SU-DHL-6 (cell line): ENCODE measurements at regions not wholly inside any gene's neighbourhood (a gene's known extent, or its start where the extent isn't known, plus 50 kb on each side); places are given as distances from the start of the nearest gene placed in this dataset.
"Not testable (repeated sequence)": the region's sequence is repeated elsewhere in the genome, so short reads cannot be mapped to it uniquely, and the experiment has no call there.

ENCODE experiments used
- H2AFZ ChIP-seq: fragments of 200-600 bp; sonication (generic); 2 replicates; pipeline ENCODE4 v1.6.1; 2014; ENCODE audit warnings: low read depth, mild to moderate bottlenecking, moderate library complexity, mixed read lengths, antibody characterized with exemption, low read length; ENCODE audit not compliant: severe bottlenecking
- H3F3A ChIP-seq: fragments of 200-600 bp; shearing (Covaris generic); 2 replicates; pipeline ENCODE4 v1.6.0; 2016; ENCODE audit warnings: antibody characterized with exemption, mild to moderate bottlenecking; ENCODE audit not compliant: insufficient read depth
- H3K27ac ChIP-seq: fragments of 200-600 bp; sonication (generic); 2 replicates; pipeline ENCODE4 v1.5.1; 2016; ENCODE audit warnings: low read depth, mild to moderate bottlenecking, low read length, moderate library complexity, mixed read lengths
- H3K27me3 ChIP-seq: fragments of 200-600 bp; sonication (generic), shearing (Covaris generic); 2 replicates; pipeline ENCODE4 v1.6.0; 2014; ENCODE audit warnings: mild to moderate bottlenecking, low read length
- H3K36me3 ChIP-seq: fragments of 200-600 bp; sonication (generic); 2 replicates; pipeline ENCODE4 v1.6.1; 2014; ENCODE audit warnings: mild to moderate bottlenecking, low read length, mixed read lengths
- H3K4me2 ChIP-seq: fragments of 300-600, 200-600 bp; shearing (Covaris generic), sonication (generic); 2 replicates; pipeline ENCODE4 v1.6.0; 2014; ENCODE audit warnings: low read length, low read depth, mild to moderate bottlenecking; ENCODE audit not compliant: poor library complexity, severe bottlenecking
- H3K4me3 ChIP-seq: fragments of 200-600 bp; sonication (generic); 2 replicates; pipeline ENCODE4 v1.5.1; 2014; ENCODE audit warnings: antibody characterized with exemption, low read length, mild to moderate bottlenecking, mixed read lengths; ENCODE audit not compliant: insufficient read depth, poor library complexity, severe bottlenecking
- H3K79me2 ChIP-seq: fragments of 200-600 bp; sonication (generic); 2 replicates; pipeline ENCODE4 v1.6.1; 2014; ENCODE audit warnings: mild to moderate bottlenecking, low read length, moderate library complexity; ENCODE audit not compliant: insufficient read depth
- H3K9ac ChIP-seq: fragments of 200-600 bp; sonication (generic); 2 replicates; pipeline ENCODE4 v1.7.0; 2014; ENCODE audit warnings: mild to moderate bottlenecking, low read length
- H3K9me2 ChIP-seq: fragments of 200-600 bp; sonication (generic); replicated peaks from 2 replicates; pipeline ENCODE4 v1.6.1; 2014; ENCODE audit warnings: low read length; ENCODE audit not compliant: insufficient read depth
- H3K9me3 ChIP-seq: fragments of 200-600 bp; sonication (generic); 2 replicates; pipeline ENCODE4 v1.6.1; 2014; ENCODE audit warnings: low read length, mixed read lengths; ENCODE audit not compliant: insufficient read depth
- H4K20me1 ChIP-seq: fragments of 200-600 bp; sonication (generic); 2 replicates; pipeline ENCODE4 v1.6.1; 2014; ENCODE audit warnings: low read depth, mild to moderate bottlenecking, antibody characterized with exemption, low read length, moderate library complexity, mixed read lengths
- CTCF ChIP-seq: fragments of 200-600 bp; sonication (generic); IDR thresholded peaks from one replicate; pipeline ENCODE4 v1.5.1; 2017; ENCODE audit warnings: antibody characterized with exemption, mild to moderate bottlenecking, low read length, moderate library complexity; ENCODE audit not compliant: insufficient read depth, poor library complexity, severe bottlenecking
- EZH2phosphoT487 ChIP-seq: fragments of 200-600 bp; sonication (generic), shearing (Covaris generic); conservative IDR thresholded peaks from 2 replicates; pipeline ENCODE4 v1.6.1; 2018; ENCODE audit warnings: mild to moderate bottlenecking, antibody characterized with exemption, low read length, moderate library complexity, mixed read lengths

- Histone ChIP-seq H3K27me3 (no peaks in the 10 kb centered on the region), H3K9me3 (no peaks in the 10 kb centered on the region), H3K4me3 (no peak overlapping the region), H3K4me2 (no peak overlapping the region), H3F3A (no peaks in the 10 kb centered on the region), H4K20me1 (no peaks in the 10 kb centered on the region), H3K27ac (no peak overlapping the region), H3K79me2 (no peaks in the 10 kb centered on the region), H2AFZ (no peak overlapping the region), H3K36me3 (no peaks in the 10 kb centered on the region), H3K9me2 (no peaks in the 10 kb centered on the region), H3K9ac (no peak overlapping the region)
- no peak for TF ChIP-seq EZH2phosphoT487
- no peak for TF ChIP-seq CTCF
Measured at GRCh38 chr20:48120120-48120519, 334.8 kb upstream of the SULF2 start.

- not testable (repeated sequence) for H3F3A ChIP-seq, H3K9ac ChIP-seq, H3K27ac ChIP-seq, H4K20me1 ChIP-seq, H3K9me3 ChIP-seq, H3K4me3 ChIP-seq, H2AFZ ChIP-seq, H3K4me2 ChIP-seq, H3K79me2 ChIP-seq, H3K27me3 ChIP-seq, H3K9me2 ChIP-seq, H3K36me3 ChIP-seq
Measured at GRCh38 chr20:48119389-48119788, 334.1 kb upstream of the SULF2 start.

- H2AFZ ChIP-seq = no peak overlapping the region
- TF ChIP-seq CTCF (no peak), EZH2phosphoT487 (no peak)
Measured at GRCh38 chr20:48115502-48115901, 330.2 kb upstream of the SULF2 start.

GRCh38 chr20:48107560-48107959 lies 322.3 kb upstream of the SULF2 start:
- TF ChIP-seq EZH2phosphoT487 (no peak), CTCF (no peak)
- Histone ChIP-seq H4K20me1 (no peaks in the 10 kb centered on the region), H3K79me2 (no peaks in the 10 kb centered on the region), H3K27me3 (no peaks in the 10 kb centered on the region), H3K4me3 (no peak overlapping the region), H2AFZ (no peak overlapping the region), H3F3A (no peaks in the 10 kb centered on the region), H3K36me3 (no peaks in the 10 kb centered on the region), H3K9me3 (no peaks in the 10 kb centered on the region), H3K9me2 (no peaks in the 10 kb centered on the region), H3K9ac (no peak overlapping the region), H3K27ac (no peak overlapping the region), H3K4me2 (no peak overlapping the region)

More at GRCh38 chr20:48115502-48115901, 330.2 kb upstream of the SULF2 start:
- Histone ChIP-seq H3K4me3 (no peak overlapping the region), H4K20me1 (no peaks in the 10 kb centered on the region), H3F3A (no peaks in the 10 kb centered on the region), H3K4me2 (no peak overlapping the region), H3K36me3 (no peaks in the 10 kb centered on the region), H3K27me3 (no peaks in the 10 kb centered on the region), H3K9me3 (no peaks in the 10 kb centered on the region), H3K27ac (no peak overlapping the region), H3K9ac (no peak overlapping the region), H3K9me2 (no peaks in the 10 kb centered on the region), H3K79me2 (no peaks in the 10 kb centered on the region)
